ENCODE measurements at regions not wholly inside any gene's neighbourhood (a gene's known extent, or its start where the extent isn't known, plus 50 kb on each side); places are given as distances from the start of the nearest gene placed in this dataset.

DNA sequence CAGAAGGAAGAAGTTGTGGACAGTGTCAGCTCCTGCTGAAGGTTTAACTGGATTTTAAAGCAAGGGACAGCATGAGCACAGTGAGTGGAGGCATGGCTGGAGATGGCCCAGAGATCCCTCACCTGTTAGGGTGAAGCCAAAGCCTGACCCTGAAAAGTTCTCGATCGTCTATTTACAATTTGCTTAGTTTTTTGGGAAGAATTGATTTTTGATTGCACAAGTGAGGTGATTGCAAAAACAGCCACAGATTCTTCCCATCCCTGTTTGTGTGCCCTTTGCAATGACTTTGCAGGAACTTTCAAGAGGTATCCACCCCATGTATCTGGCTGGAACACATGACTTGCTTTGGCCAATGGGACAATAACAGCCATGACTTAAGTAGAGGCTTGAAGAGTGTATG lies 170.1 kb downstream of the TFAP2C start:
- TF ChIP-seq CTCF (IDR thresholded peaks at IDR 0.05), result no peak
- TF ChIP-seq ZFX (IDR thresholded peaks at IDR 0.05; ENCODE audit: borderline replicate concordance), result no peak

Measured in 22Rv1 (cell line).